GM03348 (cell line): ENCODE measurements at regions not wholly inside any gene's neighbourhood (a gene's known extent, or its start where the extent isn't known, plus 50 kb on each side); places are given as distances from the start of the nearest gene placed in this dataset.
A peak's percentile ranks its signal among the peaks of the same experiment; 100 is the strongest.
"Not testable (repeated sequence)": the region's sequence is repeated elsewhere in the genome, so short reads cannot be mapped to it uniquely, and the experiment has no call there.

ENCODE experiments used
- DNase-seq: peaks from one replicate; pipeline ENCODE4 v3.0.0; 2012; ENCODE audit warnings: low spot score

- no peak for DNase-seq
These were observed 112.3 kb upstream of the CST7 start for GRCh38 chr20:24836661-24837299.

GRCh38 chr20:24837781-24838450 is 111.2 kb upstream of the CST7 start:
- DNase-seq: no peak

GRCh38 chr20:24838546-24839535 is 110.2 kb upstream of the CST7 start:
- DNase-seq: peak; percentile 80

GRCh38 chr20:24840121-24840713 is 108.9 kb upstream of the CST7 start:
- peak; percentile 29 for DNase-seq

GRCh38 chr20:24842274-24842917 is 106.7 kb upstream of the CST7 start:
- no peak for DNase-seq

- no peak for DNase-seq
These were observed 106.0 kb upstream of the CST7 start for GRCh38 chr20:24842918-24843715.

- DNase-seq: no peak
These were observed 98.9 kb upstream of the CST7 start for GRCh38 chr20:24850176-24850575.

- no peak for DNase-seq
These were observed 97.6 kb upstream of the CST7 start for GRCh38 chr20:24851346-24852019.

GRCh38 chr20:24853916-24854315 is 95.2 kb upstream of the CST7 start:
- DNase-seq: no peak

- DNase-seq: no peak
These were observed 93.2 kb upstream of the CST7 start for GRCh38 chr20:24855848-24856247.

GRCh38 chr20:24858500-24858899 is 90.6 kb upstream of the CST7 start:
- DNase-seq: not testable (repeated sequence)

GRCh38 chr20:24859539-24859938 is 89.5 kb upstream of the CST7 start:
- no peak for DNase-seq

- DNase-seq: no peak
These were observed 86.9 kb upstream of the CST7 start for GRCh38 chr20:24862186-24862585.

- DNase-seq: no peak
These were observed 86.5 kb upstream of the CST7 start for GRCh38 chr20:24862606-24863005.

GRCh38 chr20:24863356-24863755 is 85.7 kb upstream of the CST7 start:
- DNase-seq: peak; percentile 57

GRCh38 chr20:24866008-24866407 is 83.1 kb upstream of the CST7 start:
- no peak for DNase-seq

GRCh38 chr20:24866742-24867141 is 82.3 kb upstream of the CST7 start:
- no peak for DNase-seq

GRCh38 chr20:24867556-24867955 is 81.5 kb upstream of the CST7 start:
- DNase-seq: no peak

- DNase-seq: no peak
These were observed 80.6 kb upstream of the CST7 start for GRCh38 chr20:24868396-24868927.

- DNase-seq: no peak
These were observed 80.1 kb upstream of the CST7 start for GRCh38 chr20:24868959-24869358.
